ENCODE measurements at regions not wholly inside any gene's neighbourhood (a gene's known extent, or its start where the extent isn't known, plus 50 kb on each side); places are given as distances from the start of the nearest gene placed in this dataset.

DNA sequence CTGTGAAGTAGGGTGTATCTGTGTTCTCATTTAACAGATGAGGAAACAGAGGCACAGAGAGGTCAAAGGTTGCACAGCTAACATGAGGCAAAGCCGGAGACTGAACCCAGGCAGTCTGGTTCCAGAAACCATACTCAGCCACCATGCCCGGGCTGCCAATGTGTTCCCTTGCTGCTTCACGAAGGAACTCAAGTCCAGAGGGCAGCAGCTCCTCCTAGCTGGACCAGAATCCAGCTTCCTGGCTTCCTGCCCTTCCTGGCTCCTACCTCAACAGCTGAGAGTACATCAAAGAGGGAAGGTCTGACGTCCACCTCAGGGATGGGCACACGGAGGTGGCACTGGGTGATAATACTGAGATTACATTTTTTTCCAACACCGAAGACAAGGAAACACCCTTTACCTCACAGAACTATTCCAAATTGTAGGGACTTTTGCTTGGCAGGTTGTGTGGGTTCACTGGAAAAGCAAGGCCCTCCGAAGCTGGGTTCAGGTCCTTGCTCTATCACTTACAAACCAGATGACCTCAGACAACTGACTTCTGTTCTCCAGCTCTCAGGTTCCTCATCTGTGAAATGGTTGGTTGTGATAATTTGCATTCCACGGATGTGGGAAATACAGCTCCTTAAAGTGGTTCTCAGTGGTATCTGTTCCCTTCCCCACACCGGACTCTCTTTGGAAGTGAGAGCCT, 154.1 kb upstream of the ZMIZ1 start:
- no peak for DNase-seq (ENCODE audit: extremely low spot score, unreplicated experiment)
- Mint-ChIP-seq H3K27me3 (ENCODE audit: unreplicated experiment) (peaks cover 6% of the 10 kb centered on the region), H3K27ac (ENCODE audit: unreplicated experiment) (no peak overlapping the region), H3K9me3 (ENCODE audit: unreplicated experiment) (no peaks in the 10 kb centered on the region), H3K4me3 (ENCODE audit: unreplicated experiment) (no peak overlapping the region), H3K4me1 (ENCODE audit: unreplicated experiment) (peaks cover 30% of the 10 kb centered on the region), H3K36me3 (ENCODE audit: unreplicated experiment) (no peaks in the 10 kb centered on the region)
- TF ChIP-seq, protein P1, sequence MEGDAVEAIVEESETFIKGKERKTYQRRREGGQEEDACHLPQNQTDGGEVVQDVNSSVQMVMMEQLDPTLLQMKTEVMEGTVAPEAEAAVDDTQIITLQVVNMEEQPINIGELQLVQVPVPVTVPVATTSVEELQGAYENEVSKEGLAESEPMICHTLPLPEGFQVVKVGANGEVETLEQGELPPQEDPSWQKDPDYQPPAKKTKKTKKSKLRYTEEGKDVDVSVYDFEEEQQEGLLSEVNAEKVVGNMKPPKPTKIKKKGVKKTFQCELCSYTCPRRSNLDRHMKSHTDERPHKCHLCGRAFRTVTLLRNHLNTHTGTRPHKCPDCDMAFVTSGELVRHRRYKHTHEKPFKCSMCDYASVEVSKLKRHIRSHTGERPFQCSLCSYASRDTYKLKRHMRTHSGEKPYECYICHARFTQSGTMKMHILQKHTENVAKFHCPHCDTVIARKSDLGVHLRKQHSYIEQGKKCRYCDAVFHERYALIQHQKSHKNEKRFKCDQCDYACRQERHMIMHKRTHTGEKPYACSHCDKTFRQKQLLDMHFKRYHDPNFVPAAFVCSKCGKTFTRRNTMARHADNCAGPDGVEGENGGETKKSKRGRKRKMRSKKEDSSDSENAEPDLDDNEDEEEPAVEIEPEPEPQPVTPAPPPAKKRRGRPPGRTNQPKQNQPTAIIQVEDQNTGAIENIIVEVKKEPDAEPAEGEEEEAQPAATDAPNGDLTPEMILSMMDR (IDR thresholded peaks at IDR 0.05) = no peak

DNA sequence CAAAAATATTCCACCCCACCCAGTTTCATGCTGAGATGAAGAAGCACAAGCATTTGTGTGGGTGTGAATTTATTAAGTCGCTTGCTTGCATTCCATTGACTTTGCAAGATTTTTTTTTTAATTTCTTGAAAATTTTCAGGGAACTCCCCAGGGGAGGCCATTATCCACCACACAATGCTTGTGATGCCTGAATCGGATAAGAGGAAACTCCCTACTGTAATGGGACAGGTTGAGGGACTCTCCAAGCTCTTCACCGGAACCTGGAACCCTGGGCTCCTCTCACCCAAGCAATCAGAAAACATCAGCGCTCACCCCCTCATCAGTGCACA, 153.6 kb upstream of the ZMIZ1 start:
- no peak overlapping the region for H3K27ac Mint-ChIP-seq (ENCODE audit: unreplicated experiment)
- TF ChIP-seq, protein P1 (IDR thresholded peaks at IDR 0.05) = no peak
- H3K9me3 Mint-ChIP-seq (ENCODE audit: unreplicated experiment) = no peaks in the 10 kb centered on the region
- H3K27me3 Mint-ChIP-seq (ENCODE audit: unreplicated experiment) = peaks cover 6% of the 10 kb centered on the region
- no peaks in the 10 kb centered on the region for H3K36me3 Mint-ChIP-seq (ENCODE audit: unreplicated experiment)
- peaks cover 30% of the 10 kb centered on the region for H3K4me1 Mint-ChIP-seq (ENCODE audit: unreplicated experiment)
- no peak overlapping the region for H3K4me3 Mint-ChIP-seq (ENCODE audit: unreplicated experiment)
- no peak for DNase-seq (ENCODE audit: extremely low spot score, unreplicated experiment)

DNA sequence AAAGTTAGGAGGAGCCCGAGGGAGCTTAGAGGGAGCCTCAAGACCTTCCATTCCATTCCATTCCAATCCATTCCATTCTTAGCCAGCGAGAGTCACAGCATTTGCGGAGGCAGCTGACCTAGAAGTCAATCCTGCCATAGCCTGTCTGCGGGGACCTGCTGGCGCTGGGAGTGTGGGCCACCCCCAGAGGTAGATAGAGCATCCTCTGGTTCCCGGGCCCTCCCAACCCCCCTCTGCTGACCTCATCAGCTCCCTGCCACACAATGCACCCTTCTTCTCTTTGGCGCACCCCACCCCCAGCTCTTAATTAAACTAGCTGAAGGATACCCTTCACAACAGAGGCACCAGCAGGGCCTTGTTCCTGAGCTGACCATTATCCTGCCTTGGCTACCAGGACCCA, 152.5 kb upstream of the ZMIZ1 start:
- no peaks in the 10 kb centered on the region for H3K36me3 Mint-ChIP-seq (ENCODE audit: unreplicated experiment)
- H3K4me3 Mint-ChIP-seq (ENCODE audit: unreplicated experiment) = no peak overlapping the region
- DNase-seq (ENCODE audit: extremely low spot score, unreplicated experiment) = no peak
- H3K9me3 Mint-ChIP-seq (ENCODE audit: unreplicated experiment) = no peaks in the 10 kb centered on the region
- no peak overlapping the region for H3K27ac Mint-ChIP-seq (ENCODE audit: unreplicated experiment)
- TF ChIP-seq, protein P1 (IDR thresholded peaks at IDR 0.05) = no peak
- H3K4me1 Mint-ChIP-seq (ENCODE audit: unreplicated experiment) = peaks cover 30% of the 10 kb centered on the region
- H3K27me3 Mint-ChIP-seq (ENCODE audit: unreplicated experiment) = peaks cover 6% of the 10 kb centered on the region

DNA sequence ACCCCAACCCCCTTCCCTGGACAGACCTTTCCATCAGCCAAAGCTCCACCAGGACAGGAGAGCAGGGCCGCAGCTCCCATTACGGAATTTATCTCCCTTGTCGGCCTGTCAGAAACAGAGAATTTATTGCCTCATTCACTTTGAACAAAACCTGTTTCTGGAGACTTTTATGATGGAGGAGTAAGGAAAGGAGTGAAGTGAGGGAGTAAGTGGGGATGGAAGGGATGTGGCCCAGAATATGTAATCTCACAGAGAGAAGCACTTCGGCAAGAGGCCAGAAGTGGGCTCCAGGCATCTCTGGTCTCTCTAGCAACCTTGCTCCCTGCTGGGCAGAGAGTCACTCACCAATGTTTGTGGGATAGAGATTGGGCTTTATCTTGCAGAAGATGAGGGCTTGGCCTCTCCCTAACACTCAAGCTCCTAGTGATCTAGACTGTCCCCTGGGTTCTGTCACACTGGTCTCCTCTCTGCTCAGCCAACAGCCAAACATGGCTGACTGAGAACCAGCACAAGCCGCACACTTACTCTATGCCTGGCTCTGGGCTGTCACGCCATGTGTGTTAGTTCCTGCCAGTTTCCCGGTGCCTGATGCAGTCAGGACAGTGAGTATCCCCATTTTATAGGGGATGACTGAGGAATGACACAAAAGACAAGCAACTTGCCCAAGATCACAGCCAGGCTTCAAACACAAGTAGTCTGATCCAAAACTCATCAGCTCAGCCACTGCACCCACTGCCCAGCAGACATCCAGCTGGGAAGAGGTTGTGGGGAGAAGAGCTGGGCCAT, 149.4 kb upstream of the ZMIZ1 start:
- peaks cover 34% of the 10 kb centered on the region for H3K4me1 Mint-ChIP-seq (ENCODE audit: unreplicated experiment)
- TF ChIP-seq, protein P1 (IDR thresholded peaks at IDR 0.05) = no peak
- no peak for DNase-seq (ENCODE audit: extremely low spot score, unreplicated experiment)
- H3K36me3 Mint-ChIP-seq (ENCODE audit: unreplicated experiment) = no peaks in the 10 kb centered on the region
- H3K27me3 Mint-ChIP-seq (ENCODE audit: unreplicated experiment) = peaks cover 6% of the 10 kb centered on the region
- no peaks in the 10 kb centered on the region for H3K9me3 Mint-ChIP-seq (ENCODE audit: unreplicated experiment)
- H3K4me3 Mint-ChIP-seq (ENCODE audit: unreplicated experiment) = no peak overlapping the region
- H3K27ac Mint-ChIP-seq (ENCODE audit: unreplicated experiment) = no peak overlapping the region

DNA sequence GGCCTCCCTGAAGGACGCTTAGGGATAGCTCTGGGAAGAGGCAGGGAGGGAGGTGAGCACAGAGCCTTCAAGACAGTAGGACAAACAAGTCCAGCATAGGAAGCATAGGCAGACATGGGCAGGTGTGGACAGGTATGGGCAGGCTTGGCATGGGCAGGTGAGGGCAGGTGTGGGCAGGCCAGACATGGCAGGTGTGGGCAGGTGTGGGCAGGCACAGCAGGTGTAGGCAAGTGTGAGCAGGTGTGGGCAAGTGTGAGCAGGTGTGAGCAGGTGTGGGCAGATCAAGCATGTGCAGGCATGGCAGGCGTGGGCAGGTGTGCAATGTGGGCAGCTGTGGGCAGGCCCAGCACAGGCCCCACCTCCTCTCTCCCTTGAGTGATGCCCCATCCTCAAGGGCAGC, 148.8 kb upstream of the ZMIZ1 start:
- Mint-ChIP-seq H3K4me3 (ENCODE audit: unreplicated experiment) (no peak overlapping the region), H3K27me3 (ENCODE audit: unreplicated experiment) (peaks cover 6% of the 10 kb centered on the region)

More for the DNA sequence above, 148.8 kb upstream of the ZMIZ1 start:
- Mint-ChIP-seq H3K36me3 (ENCODE audit: unreplicated experiment) (no peaks in the 10 kb centered on the region), H3K27ac (ENCODE audit: unreplicated experiment) (no peak overlapping the region), H3K9me3 (ENCODE audit: unreplicated experiment) (no peaks in the 10 kb centered on the region), H3K4me1 (ENCODE audit: unreplicated experiment) (peaks cover 31% of the 10 kb centered on the region)
- DNase-seq (ENCODE audit: extremely low spot score, unreplicated experiment) = no peak
- TF ChIP-seq, protein P1 (IDR thresholded peaks at IDR 0.05) = no peak
